GM19463 (cell line): ENCODE measurements at regions not wholly inside any gene's neighbourhood (a gene's known extent, or its start where the extent isn't known, plus 50 kb on each side); places are given as distances from the start of the nearest gene placed in this dataset.

Source experiments
- ATAC-seq: cut with Tn5 transposase; IDR thresholded peaks from one replicate; pipeline ENCODE4 v1.9.1; 2021; ENCODE audit warnings: mild to moderate bottlenecking, moderate library complexity; ENCODE audit not compliant: unreplicated experiment

DNA sequence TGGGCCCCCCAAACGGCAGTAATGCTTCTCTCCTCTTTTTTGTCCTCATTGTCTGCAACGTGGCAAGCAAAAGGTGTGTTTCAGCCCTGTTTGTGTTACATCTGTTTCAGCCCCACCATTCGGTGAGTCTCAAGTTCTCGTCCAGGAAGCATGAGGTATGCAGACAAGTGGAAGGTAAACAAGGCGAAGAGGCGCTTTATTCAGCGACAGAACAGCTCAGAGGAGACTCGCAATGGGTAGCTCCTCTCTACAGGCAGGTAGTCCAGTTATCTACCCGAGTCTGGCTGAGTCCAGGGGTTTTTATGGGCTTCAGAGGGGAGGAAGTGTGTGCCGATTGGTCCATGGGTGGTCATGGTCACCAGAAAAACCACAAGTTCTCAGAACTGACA, 733.4 kb upstream of the CDH7 start:
- ATAC-seq, result no peak

DNA sequence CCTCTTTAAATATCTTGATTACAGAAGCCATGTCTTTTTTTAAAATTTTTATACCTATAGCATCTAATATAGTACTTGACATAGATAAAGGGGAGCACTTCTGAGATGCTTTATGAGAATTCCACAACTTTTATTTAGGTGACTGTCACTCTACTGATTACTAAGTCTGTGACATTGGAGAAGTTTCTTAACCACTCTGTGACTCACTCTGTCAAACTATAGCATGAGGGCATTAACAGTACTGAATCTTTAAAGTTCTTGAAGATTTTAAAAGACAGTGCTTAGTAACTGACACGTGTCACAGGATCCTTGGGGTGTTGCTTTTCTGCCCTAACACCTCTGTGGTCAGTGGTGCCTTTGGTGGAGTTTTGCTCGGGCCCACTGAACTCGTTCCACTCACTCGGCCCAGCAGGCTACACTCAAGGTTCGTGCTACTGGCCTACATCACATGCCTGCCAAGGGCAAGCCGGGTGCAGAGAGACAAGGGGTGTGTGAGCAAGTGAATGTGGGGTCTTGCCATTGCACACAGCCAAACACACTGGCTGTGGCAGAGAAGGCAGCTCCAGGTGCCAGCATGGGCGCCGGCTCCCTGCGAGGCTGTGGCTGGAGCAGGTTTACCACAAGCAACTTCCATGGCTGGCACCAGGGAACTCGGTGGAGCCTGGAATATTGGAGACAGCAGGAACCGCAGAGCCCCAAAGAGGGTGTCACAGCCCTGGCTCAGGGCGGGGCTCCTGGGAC, 734.0 kb upstream of the CDH7 start:
- ATAC-seq, result no peak

DNA sequence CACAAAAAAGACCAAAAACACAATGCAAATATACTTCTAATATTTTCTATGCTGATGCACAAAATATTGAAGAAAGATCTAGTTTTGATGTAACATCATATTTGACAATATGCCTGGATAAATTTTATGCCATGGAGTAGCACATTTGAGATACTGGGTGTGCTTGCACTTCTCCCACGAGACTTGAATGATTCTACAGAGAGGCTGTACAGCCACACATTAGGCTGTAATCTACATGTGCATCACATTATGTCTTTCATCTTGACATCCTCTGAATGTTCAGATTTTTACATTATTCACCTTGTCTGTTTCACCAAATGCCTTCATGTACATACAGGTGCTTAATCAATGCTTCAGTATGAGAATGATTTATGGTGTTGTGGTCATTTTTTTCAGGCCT, 756.4 kb upstream of the CDH7 start:
- no peak for ATAC-seq

DNA sequence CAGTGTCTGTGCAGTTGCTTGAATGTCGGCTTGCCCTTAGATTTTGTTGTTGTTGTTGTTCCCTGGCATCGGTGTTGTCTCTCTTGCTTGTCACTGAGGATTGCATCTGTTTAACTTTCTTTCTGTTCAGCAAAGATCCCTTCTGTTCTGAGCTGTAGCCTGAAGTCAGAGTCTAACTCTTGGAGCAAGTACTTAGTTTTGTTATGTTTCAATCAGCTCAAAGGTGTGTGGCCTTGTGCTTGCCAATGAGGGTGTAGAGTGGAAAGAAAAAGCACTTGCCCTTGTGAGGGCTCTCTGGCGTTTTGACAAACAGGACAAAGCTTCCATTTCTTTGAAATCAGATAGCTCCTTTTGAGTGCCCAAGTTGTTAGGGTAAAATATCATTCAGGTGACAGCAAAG, 757.1 kb upstream of the CDH7 start:
- ATAC-seq, result no peak

DNA sequence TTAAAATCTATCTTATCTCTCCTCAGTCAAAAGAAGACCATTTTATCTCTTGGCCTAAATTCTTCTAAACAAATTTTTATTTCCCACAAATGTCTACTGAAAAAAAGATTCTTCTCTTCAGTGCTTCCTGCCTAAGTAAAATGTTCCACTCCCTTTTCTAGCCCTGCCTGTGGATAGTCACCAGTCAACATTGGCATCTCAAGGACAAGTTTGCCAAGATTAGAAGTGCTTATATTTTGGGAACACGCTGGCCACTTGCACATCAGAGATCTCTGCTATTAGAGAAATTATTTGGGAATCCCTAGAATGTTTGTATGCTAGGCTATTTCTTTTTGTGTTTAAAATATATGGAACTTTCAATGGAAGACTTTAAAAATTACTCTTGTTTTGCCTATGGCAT, 758.2 kb upstream of the CDH7 start:
- ATAC-seq, result no peak

DNA sequence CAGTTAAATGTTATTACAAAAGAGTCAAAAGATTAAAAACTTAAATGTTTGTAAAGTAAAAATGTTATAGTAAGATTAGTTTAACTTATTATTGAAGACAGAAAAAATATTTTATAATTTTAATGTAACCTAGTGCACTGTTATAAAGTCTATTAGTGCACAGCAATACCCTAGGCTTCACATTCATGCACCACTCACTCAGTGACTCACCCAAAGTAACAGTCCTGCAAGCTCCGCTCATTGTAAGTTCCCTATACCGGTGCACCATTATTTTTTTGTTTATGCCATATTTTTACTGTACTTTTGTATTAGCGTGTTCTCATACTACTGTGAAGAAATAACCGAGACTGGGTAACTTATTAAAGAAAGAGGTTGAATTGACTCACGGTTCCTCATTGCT, 759.7 kb upstream of the CDH7 start:
- no peak for ATAC-seq

DNA sequence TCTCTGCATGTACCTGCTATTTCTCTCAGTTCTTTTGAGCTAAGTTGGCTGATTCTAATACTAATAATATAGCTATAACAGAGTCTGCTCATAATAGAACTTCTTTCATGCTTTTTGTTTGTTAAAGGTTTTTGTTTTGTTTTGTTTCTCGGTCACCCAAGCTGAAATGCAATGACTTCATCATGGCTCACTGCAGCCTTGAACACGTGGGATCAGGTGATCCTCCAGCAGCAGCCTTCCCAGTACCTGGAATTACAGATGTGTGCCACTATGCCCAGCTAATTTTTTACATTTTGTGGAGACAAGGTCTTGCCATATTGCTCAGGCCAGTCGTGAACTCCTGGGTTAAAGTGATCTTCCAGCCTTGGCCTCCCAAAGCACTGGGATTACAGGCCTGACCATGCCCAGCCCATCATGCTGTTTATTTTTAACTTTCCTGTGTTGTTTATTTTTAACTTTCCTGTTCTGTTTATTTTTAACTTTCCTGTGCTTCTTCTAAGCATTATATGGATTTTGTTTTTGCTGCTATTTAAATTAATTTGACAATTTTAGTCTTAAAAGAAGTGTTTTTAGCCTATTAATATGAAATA, 763.8 kb upstream of the CDH7 start:
- ATAC-seq, result no peak

DNA sequence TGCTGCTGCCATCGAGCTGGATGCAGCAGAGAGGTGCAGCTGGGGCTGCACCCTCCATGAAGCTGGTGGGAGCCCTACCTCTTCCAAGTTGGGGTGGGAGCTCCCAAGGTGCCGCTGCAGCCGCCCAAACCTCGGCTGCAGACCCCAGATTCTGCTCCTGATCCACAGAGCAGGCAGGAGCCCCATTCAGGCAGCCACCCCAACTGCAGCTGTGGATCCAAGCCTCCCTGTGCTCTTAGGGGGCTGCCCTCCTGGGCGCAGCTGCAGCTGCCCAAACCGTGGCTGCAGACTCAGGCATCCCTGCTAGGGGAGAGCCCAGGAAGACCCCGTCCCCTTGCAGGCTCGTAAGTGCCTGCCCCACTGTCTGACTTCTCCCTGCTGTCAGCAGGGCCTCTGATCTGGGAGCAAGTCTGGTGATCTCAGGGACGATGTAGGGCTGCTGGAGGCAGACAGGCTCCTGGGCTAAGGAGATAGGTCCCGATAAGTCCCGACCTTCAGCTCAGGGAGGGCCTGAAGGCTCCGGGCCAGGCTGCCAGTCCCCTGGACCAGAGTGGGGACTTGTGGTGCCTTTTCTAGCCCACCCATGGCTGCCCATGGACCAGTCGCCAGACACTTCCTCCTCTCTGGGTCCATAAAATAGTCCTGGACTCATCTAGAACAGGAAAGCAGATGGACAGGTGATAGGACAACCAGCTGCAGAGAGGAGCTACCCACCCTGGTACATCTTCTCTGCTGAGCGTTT, 767.1 kb upstream of the CDH7 start:
- ATAC-seq, result no peak

DNA sequence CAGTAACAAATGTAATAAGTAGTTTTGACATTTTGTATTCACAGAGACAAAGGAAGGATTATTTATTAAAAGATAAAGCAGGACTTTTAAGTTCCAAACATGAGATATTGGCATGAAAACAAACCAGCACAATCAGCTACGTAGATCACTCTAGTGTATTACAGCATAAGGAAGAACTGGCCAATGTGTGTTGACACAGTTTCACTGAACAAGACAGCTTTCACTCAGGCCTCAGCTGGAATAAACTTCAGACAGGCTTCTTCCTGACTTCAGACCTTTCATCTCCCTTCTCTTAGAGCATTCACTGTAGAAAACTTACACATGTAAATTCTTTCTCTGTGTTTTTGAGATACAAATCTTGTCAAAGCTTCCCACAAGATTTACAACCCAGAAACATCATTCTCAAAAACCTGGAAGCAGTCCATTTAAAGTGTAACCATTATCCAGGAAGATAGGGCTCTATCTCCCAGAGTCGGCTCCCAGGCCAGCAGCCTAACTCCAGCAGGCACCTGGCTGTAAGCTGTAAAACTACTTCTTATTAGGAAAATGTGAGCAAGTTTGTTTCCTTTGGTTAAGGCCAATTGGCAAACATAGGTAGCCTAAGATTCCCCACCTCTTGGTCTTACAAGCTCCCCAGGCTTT, 768.3 kb upstream of the CDH7 start:
- no peak for ATAC-seq

DNA sequence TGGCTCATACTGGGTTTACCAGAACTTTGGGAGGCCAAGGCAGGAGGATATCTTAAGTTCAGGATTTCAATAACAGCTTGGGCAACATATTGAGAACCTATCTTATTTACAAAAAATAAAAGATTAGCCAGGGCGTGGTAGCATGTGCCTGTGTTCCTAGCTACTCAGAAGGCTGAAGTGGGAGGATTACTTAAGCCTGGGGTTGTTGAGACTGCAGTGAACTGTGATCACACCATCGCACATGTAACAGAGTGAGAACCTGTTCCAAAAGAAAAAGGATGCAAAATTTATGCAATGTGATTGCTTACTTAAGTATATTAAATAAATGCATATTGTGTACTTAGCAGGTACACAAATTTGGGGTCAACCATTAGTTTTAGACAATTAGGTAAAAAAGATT, 768.9 kb upstream of the CDH7 start:
- no peak for ATAC-seq

DNA sequence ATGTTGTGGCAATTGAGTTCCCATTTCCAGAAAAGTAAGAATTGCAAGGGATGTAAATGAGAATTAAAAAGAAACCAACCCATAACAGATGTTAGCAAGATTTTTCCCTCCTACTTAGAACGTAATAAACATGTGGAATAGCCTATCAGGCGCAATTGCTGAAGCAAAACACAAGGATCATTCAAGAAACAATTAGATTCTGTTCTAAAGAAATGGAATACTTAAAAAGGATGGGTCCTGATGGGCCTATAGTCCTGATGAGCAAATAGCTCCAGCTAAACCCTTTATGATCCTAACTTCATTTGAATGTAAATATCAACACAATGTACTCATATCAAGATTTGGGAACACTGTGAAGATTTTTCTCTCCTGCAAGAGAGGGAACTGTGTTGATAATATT, 771.0 kb upstream of the CDH7 start:
- no peak for ATAC-seq

DNA sequence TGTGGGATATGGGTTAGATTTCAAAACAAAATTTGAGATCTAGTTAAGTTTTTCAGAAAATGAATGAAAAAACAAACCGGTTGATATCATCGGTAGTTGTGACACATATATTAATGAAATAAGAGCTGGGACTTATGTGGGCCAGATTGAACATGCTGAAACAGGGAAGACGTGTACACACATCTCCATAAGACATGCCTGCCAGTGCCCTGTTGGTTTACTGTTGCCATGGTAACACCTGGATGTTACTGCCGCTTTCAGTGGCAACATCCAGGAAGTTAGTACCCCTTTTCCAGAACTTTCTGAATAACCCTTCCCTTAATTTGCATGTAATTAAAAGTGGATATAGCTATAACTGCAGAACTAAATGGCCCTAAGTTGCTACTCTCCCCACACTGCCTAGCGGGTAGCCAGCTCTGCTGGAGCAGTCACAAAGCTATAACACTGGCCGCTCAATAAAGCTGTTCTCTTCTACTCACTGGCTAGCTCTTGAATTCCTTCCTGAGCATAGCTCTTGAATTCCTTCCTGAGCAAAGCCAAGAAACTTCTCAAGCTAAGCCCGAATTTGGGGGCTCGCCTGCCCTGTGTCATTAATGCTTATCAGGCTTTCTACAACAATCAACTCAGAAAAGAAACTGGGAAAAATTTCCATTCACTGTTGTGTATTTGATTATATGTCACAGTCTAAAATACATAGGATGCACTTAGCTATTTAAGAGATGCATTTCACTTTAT, 776.3 kb upstream of the CDH7 start:
- ATAC-seq, result no peak

DNA sequence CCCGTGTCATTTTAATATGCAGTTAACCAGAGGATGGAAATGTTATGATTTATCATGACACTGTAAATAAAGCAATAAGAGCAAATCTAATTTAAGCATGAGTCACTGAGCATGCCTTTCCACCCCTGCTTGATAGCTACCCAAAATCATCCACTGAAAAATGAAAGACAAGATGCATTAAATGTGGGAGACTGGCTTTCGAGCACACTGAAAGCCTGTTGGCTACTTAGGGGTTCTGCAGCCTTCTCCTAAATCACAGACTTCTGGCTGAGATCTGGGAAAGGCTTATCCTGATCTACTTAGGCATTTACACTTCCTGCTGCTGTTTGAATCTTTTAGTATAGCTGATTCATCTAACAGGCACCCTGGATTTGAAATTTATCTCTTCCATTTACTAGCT, 778.3 kb upstream of the CDH7 start:
- ATAC-seq, result no peak

DNA sequence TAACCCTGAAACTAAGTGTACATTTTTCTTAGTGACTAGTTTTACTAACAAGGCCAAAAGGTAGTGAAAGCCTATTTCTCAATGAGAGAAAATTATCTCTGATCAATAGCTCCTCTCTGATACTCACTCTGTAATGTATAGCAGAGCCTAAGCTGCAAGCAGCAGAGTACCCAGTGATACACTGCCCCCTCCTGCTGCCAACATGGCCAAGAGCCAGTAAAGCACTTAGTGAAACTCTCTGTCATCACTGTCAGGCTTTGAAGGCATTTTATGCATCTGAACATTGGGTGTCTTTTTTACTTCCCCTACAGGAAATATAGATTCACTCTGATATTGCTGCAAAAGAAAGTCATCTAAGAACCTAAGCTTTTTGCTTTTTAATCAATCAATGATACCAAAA, 784.1 kb upstream of the CDH7 start:
- ATAC-seq, result no peak

DNA sequence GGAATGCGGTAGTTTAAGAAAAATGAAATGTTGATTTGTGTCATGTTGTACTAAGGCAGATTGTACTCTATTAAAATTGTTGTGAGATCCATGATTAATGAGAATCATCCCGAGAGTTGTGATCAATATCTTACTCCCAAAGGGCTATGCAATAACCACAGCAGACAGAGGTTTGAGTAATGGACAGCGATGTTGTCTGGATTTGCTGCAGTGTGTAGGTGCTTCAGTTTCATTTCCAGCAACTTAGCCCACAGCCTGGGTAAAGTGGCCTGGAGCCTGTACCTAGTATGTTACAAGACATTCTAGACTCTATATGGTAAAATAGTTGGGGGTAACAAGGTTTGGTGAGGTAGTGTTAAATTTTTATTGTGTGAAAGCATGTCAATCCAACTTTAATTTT, 794.3 kb upstream of the CDH7 start:
- no peak for ATAC-seq

DNA sequence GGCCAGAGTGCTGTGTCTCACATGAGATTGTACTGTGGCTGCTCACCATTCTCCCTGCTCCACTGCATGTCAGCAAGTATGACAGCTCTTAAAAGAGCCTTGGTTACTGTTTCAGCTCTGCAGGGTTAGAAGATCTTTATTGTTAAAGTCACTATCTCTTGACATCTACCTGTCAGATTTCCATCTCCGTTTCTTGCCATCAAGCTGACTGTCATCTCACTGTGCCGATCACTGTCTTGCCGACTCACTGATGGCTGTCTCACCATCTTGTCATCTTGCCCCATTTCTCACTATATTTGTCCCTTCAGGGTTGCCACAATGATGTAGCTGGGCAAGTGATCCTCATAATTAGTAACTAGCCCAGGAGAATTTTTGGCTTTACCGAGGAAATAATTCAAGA, 800.9 kb upstream of the CDH7 start:
- ATAC-seq, result no peak

DNA sequence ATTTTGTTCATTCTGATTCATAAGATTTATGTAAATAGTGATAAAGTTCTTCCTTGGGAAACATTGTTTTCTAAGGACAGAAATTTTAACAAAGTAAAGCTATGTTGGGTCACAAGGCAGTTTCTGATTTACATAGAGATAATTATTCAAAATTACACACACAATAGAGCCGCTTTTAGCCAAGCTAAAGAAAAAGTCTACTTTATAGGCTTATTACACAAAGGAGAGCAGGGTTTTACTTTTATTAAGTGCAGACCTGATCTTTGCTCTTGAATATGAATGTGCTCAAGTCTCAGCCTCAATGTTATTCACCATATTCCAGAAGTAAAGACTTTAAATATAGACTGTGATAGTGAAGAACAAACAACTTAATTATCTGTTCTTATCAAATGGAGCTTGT, 787.8 kb upstream of the LINC00305 start:
- no peak for ATAC-seq

DNA sequence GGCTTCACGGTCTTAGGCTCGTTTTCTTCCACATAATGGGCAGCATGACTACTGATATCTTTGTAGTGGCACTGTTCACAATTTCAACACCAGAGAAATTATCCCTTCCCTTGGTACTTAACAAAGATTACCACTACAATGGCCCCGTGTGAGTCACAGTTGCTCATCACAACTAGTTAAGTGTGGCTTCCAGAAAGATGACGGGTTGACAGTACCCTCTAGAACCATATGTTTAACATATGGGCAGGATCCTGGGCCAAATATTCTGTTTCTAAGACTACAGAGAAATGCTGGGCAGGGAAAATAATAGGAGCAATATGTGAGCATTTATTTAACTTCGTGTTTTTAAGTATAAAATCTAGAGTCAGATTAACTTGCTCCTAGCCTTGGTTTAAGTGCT, 780.1 kb upstream of the LINC00305 start:
- ATAC-seq, result no peak

DNA sequence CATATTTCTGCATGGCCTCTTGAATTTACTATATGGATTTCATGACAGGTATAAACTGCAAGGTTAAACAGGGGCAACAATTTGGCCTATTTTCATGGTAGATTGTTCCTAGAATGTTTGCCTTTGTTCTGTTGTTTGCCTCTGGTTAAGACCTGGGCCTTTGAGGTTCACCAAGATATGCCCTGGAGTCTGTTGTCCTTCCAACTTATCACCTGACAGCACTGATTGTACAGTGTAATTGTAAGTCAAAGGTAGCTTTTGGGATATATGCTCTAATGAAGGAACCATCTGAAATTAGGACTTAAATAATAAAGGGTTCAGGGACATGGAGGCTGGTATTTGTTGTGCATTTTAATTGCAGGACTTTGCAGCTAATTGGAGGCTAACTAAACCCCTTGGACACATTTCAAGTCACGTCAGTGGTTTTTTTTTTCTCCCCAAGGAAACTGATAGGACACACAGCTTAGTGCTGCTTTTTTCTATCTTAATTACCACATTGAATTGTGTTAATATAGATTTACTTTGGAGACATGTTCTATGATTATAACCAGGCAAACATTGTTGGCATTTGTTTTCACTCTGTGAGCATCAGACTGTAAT, 771.2 kb upstream of the LINC00305 start:
- ATAC-seq, result no peak

DNA sequence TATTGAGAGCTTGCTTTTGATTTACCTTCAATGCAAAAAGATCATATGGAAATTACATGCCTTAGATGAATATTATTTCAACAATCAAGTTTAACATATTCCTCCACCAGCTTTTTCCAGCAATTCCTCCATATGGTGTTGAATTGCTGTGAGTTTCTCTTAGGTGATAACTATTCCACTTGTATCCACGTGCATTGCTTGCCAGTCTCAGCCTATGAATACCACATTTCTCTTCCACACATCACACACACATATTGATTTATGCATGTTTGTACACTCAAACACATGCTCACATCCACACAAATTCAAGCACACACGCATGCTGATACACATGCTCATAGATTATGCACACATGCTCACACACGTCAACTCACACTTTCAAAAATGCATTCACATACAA, 770.0 kb upstream of the LINC00305 start:
- no peak for ATAC-seq

DNA sequence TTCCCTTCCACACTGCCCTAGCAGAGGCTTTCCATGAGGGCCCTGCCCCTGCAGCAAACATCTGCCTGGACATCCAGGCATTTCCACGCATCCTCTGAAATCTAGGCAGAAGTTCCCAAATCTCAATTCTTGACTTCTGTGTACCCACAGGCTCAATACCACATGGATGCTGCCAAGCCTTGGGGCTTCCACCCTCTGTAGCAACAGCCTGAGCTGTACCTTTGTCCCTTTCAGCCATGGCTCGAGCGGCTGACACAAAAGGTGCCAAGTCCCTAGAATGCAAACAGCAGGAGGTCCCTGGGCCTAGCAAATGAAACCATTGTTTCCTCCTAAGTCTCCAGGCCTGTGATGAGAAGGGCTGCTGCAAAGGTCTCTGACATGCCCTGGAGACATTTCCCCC, 744.5 kb upstream of the LINC00305 start:
- no peak for ATAC-seq
